GM18507 (cell line): ENCODE measurements at regions not wholly inside any gene's neighbourhood (a gene's known extent, or its start where the extent isn't known, plus 50 kb on each side); places are given as distances from the start of the nearest gene placed in this dataset.

Source experiments
- DNase-seq: peaks from one replicate; pipeline ENCODE4 v3.0.0; 2011; ENCODE audit warnings: low read depth; ENCODE audit not compliant: insufficient read length; ENCODE audit errors: extremely low spot score
- FAIRE-seq: peaks from 2 replicates; lab custom pipeline; 2011; peaks lifted over from hg19 to GRCh38; lab: Jason Lieb, UNC

- FAIRE-seq (no peak), DNase-seq (no peak)
Measured at GRCh38 chr6:56350628-56351260, 103.4 kb upstream of the COL21A1 start.

- no peak for FAIRE-seq
- DNase-seq: no peak
Measured at GRCh38 chr6:56349194-56349593, 101.8 kb upstream of the COL21A1 start.

- no peak for DNase-seq
- FAIRE-seq: no peak
Measured at GRCh38 chr6:56348578-56348977, 101.2 kb upstream of the COL21A1 start.

- FAIRE-seq: no peak
- DNase-seq: no peak
Measured at GRCh38 chr6:56347526-56347925, 100.1 kb upstream of the COL21A1 start.

GRCh38 chr6:56346958-56347357 is 99.6 kb upstream of the COL21A1 start:
- FAIRE-seq: no peak
- DNase-seq: no peak

GRCh38 chr6:56345376-56345995 is 98.1 kb upstream of the COL21A1 start:
- FAIRE-seq (no peak), DNase-seq (no peak)

GRCh38 chr6:56343295-56343694 is 95.9 kb upstream of the COL21A1 start:
- DNase-seq (no peak), FAIRE-seq (no peak)

GRCh38 chr6:56339524-56339923 is 92.1 kb upstream of the COL21A1 start:
- DNase-seq: no peak
- no peak for FAIRE-seq

GRCh38 chr6:56335726-56336125 is 88.3 kb upstream of the COL21A1 start:
- DNase-seq: no peak
- no peak for FAIRE-seq

- FAIRE-seq: no peak
- no peak for DNase-seq
Measured at GRCh38 chr6:56334937-56335336, 87.6 kb upstream of the COL21A1 start.

GRCh38 chr6:56329271-56330050 is 82.1 kb upstream of the COL21A1 start:
- FAIRE-seq (no peak), DNase-seq (no peak)

- DNase-seq (no peak), FAIRE-seq (no peak)
Measured at GRCh38 chr6:56328728-56329090, 81.3 kb upstream of the COL21A1 start.

GRCh38 chr6:56327946-56328727 is 80.8 kb upstream of the COL21A1 start:
- FAIRE-seq (no peak), DNase-seq (no peak)

GRCh38 chr6:56324396-56324795 is 77.0 kb upstream of the COL21A1 start:
- no peak for FAIRE-seq
- DNase-seq: no peak

GRCh38 chr6:56318851-56319250 is 71.5 kb upstream of the COL21A1 start:
- FAIRE-seq (no peak), DNase-seq (no peak)

- FAIRE-seq (peak; percentile 55), DNase-seq (no peak)
Measured at GRCh38 chr6:56314683-56315523, 67.5 kb upstream of the COL21A1 start.

GRCh38 chr6:56311533-56312448 is 64.4 kb upstream of the COL21A1 start:
- DNase-seq (no peak), FAIRE-seq (no peak)

- DNase-seq (no peak), FAIRE-seq (no peak)
Measured at GRCh38 chr6:56311061-56311460, 63.7 kb upstream of the COL21A1 start.
